K562 (cell line): ENCODE measurements at regions not wholly inside any gene's neighbourhood (a gene's known extent, or its start where the extent isn't known, plus 50 kb on each side); places are given as distances from the start of the nearest gene placed in this dataset.

ENCODE experiments used
- ATAC-seq: fragments of 200-7000 bp; cut with Tn5 transposase; 3 replicates; pipeline ENCODE4 v1.9.1; 2020; ENCODE audit warnings: moderate library complexity
- BruUV-seq: library from RNA; stranded (reverse); fragments of 400-500 nt; replicated peaks from 2 replicates; lab custom pipeline; 2021; lab: Mats Ljungman, UMichigan
- CTCF ChIA-PET: fragments of 300-600 bp; formaldehyde crosslinking; extraction: SDS; loops from one replicate; lab custom pipeline; 2021; ENCODE audit warnings: low intra/inter-chr PET ratio; lab: Yijun Ruan, JAX
- POLR2A ChIA-PET: fragments of 300-600, 350-650 bp; sonication (Branson Sonifier 250); formaldehyde crosslinking; extraction: SDS; loops from one replicate; lab custom pipeline; 2021; ENCODE audit warnings: antibody characterized with exemption, inconsistent platforms; lab: Yijun Ruan, JAX
- DNase-seq, 4 experiments: peaks; one replicate each; pipeline versions ENCODE4 v3.0.0 to v3.0.0-alpha.2; 2011 to 2018; ENCODE audit warnings: low spot score in 3 of 4, mixed read lengths in 3 of 4; ENCODE audit errors: extremely low read depth in 1 of 4
- FAIRE-seq: peaks from 2 replicates; lab custom pipeline; 2011; peaks lifted over from hg19 to GRCh38; lab: Jason Lieb, UNC
- H2AFZ ChIP-seq: 2 replicates; pipeline ENCODE4 v1.6.0; 2011; ENCODE audit warnings: low read depth, low read length, control low read depth, inconsistent platforms
- H3K27ac ChIP-seq: fragments of 200-600 bp; 3 replicates; pipeline ENCODE4 v1.8.0; 2011; ENCODE audit warnings: low read depth, mild to moderate bottlenecking, control low read depth, inconsistent platforms, low read length, moderate library complexity, mixed read lengths; ENCODE audit errors: extremely low read depth
- H3K27me3 ChIP-seq, 2 experiments: fragments of 300-600 bp in 1 of 2; 2 replicates in 1 of 2; 3 replicates in 1 of 2; pipeline versions ENCODE4 v1.6.0 to v1.8.0; 2011; ENCODE audit warnings: inconsistent platforms in 2 of 2, low read length in 2 of 2, mild to moderate bottlenecking in 1 of 2, mixed read lengths in 1 of 2, moderate library complexity in 1 of 2; ENCODE audit not compliant: control insufficient read depth in 2 of 2, insufficient read depth in 2 of 2
- H3K36me3 ChIP-seq: fragments of 300-600 bp; 3 replicates; pipeline ENCODE4 v1.8.0; 2011; ENCODE audit warnings: mild to moderate bottlenecking, low read length, inconsistent platforms; ENCODE audit not compliant: control insufficient read depth, insufficient read depth
- H3K4me1 ChIP-seq, 2 experiments: fragments of 200-600 bp in 1 of 2; replicated peaks in 1 of 2; 2 replicates in 1 of 2; 3 replicates in 1 of 2; pipeline versions ENCODE4 v1.5.1 to v1.8.0; 2011; ENCODE audit warnings: inconsistent platforms in 2 of 2, low read length in 2 of 2, mild to moderate bottlenecking in 1 of 2, mixed read lengths in 1 of 2, moderate library complexity in 1 of 2; ENCODE audit not compliant: control insufficient read depth in 2 of 2, insufficient read depth in 2 of 2
- H3K4me2 ChIP-seq: 2 replicates; pipeline ENCODE4 v1.6.1; 2011; ENCODE audit warnings: low read length, control low read depth, inconsistent platforms, mixed read lengths; ENCODE audit not compliant: insufficient read depth
- H3K4me3 ChIP-seq: fragments of 200-600 bp; sonication (generic), shearing (Covaris generic); 2 replicates; pipeline ENCODE4 v1.5.1; 2016; ENCODE audit warnings: control low read depth, inconsistent platforms
- H3K79me2 ChIP-seq: fragments of 200-600 bp; 3 replicates; pipeline ENCODE4 v1.8.0; 2011; ENCODE audit warnings: low read length, inconsistent platforms; ENCODE audit not compliant: control insufficient read depth, insufficient read depth
- H3K9ac ChIP-seq, 2 experiments: 2 replicates each; pipeline versions ENCODE4 v1.6.0 to v1.6.1; 2011; ENCODE audit warnings: low read depth in 2 of 2, low read length in 2 of 2, control low read depth in 1 of 2, inconsistent platforms in 1 of 2, mild to moderate bottlenecking in 1 of 2, mixed read lengths in 1 of 2; ENCODE audit not compliant: insufficient read depth in 1 of 2
- H3K9me1 ChIP-seq: one replicate; pipeline ENCODE4 v1.6.0; 2011; ENCODE audit warnings: inconsistent platforms, mild to moderate bottlenecking, low read length, moderate library complexity; ENCODE audit not compliant: control insufficient read depth, insufficient read depth
- H3K9me3 ChIP-seq: replicated peaks from 2 replicates; pipeline ENCODE4 v1.5.1; 2011; ENCODE audit warnings: low read depth, low read length, inconsistent platforms; ENCODE audit not compliant: control insufficient read depth, insufficient read depth
- H4K20me1 ChIP-seq: replicated peaks from 2 replicates; pipeline ENCODE4 v1.6.1; 2011; ENCODE audit warnings: low read length, inconsistent platforms, mixed read lengths; ENCODE audit not compliant: control insufficient read depth, insufficient read depth
- CTCF ChIP-seq, 3 experiments: IDR thresholded peaks in 2 of 3; conservative IDR thresholded peaks in 1 of 3; 2 replicates each; pipeline ENCODE4 v1.5.1; 2011 to 2012; ENCODE audit warnings: low read length in 3 of 3, mild to moderate bottlenecking in 3 of 3, control low read depth in 2 of 3, improper control_type of control experiment in 1 of 3, inconsistent platforms in 1 of 3, low read depth in 1 of 3, mixed read lengths in 1 of 3, moderate library complexity in 1 of 3; ENCODE audit not compliant: insufficient read depth in 2 of 3
- POLR2H ChIP-seq: IDR thresholded peaks from 2 replicates; pipeline ENCODE4 v1.6.1; 2016; ENCODE audit warnings: missing genetic modification characterization, low read depth, mild to moderate bottlenecking, control low read depth, missing compliant biosample characterization, moderate library complexity
- PRMT5 ChIP-seq: sonication (generic); formaldehyde crosslinking; IDR thresholded peaks from 2 replicates; pipeline ENCODE4 v1.5.0; 2020; ENCODE audit warnings: missing genetic modification reagents
- PYGO2 ChIP-seq: fragments of 450-650 bp; IDR thresholded peaks from 2 replicates; pipeline ENCODE4 v1.6.1; 2016; ENCODE audit warnings: mild to moderate bottlenecking, missing genetic modification characterization, moderate library complexity, missing compliant biosample characterization
- RAD21 ChIP-seq, 2 experiments: fragments of 250-450 bp in 1 of 2; fragments of 450-650 bp in 1 of 2; sonication (Bioruptor Pico) in 1 of 2; formaldehyde crosslinking in 1 of 2; IDR thresholded peaks in 1 of 2; conservative IDR thresholded peaks in 1 of 2; 2 replicates each; pipeline versions ENCODE4 v1.4.0 to v1.8.0; 2020 to 2022; ENCODE audit warnings: mild to moderate bottlenecking in 2 of 2, moderate library complexity in 1 of 2
- WGBS: fragments of 100-300 bp; shearing (Covaris generic); methylation state at CpG from one replicate; pipeline ENCODE4 v1.1.6; 2016; ENCODE audit warnings: low coverage, mixed read lengths; ENCODE audit not compliant: insufficient coverage; ENCODE audit errors: missing lambda C conversion rate; 5-methylcytosine and 5-hydroxymethylcytosine counted together
- in situ Hi-C: fragments of 300-500 bp; cut with MboI; formaldehyde crosslinking; loops from 4 replicates; pipeline ENCODE4 v1.15.0; 2018; ENCODE audit warnings: inconsistent platforms, mixed read lengths
- intact Hi-C: fragments of 100-400 bp; cut with micrococcal nuclease; formaldehyde crosslinking; loops from 2 replicates; pipeline ENCODE4 v1.14.2; 2022

GRCh38 chr10:3233486-3233990 is 61.0 kb upstream of the PITRM1 start:
- H3K4me3 ChIP-seq = no peak overlapping the region
- H2AFZ ChIP-seq = no peak overlapping the region
- ChIA-PET CTCF (no interaction called here), POLR2A (no interaction called here)
- TF ChIP-seq PYGO2 (tag) = no peak
- no peaks in the 10 kb centered on the region for H3K9me3 ChIP-seq
- DNase-seq (no peak), ATAC-seq (no peak), FAIRE-seq (no peak)
- H3K4me1 ChIP-seq = peaks cover 0 to 3% of the 10 kb centered on the region in 2 experiments; a peak in 1 of 5 replicates
- no peak overlapping the region for H3K4me2 ChIP-seq
- no peaks in the 10 kb centered on the region for H3K79me2 ChIP-seq
- in situ Hi-C loops (no loop called here), intact Hi-C loops (loop anchor here (10.0 kb wide), 1 partner anchor 1421 kb away; no protein-coding TSS in a partner anchor)
- peaks cover 2% of the 10 kb centered on the region for H3K9me1 ChIP-seq
- peaks cover 26 to 59% of the 10 kb centered on the region in 2 experiments for H3K27me3 ChIP-seq
- no peak overlapping the region for H3K9ac ChIP-seq
- BruUV-seq = no TSS peak
- no peak overlapping the region for H3K27ac ChIP-seq
- no peaks in the 10 kb centered on the region for H3K36me3 ChIP-seq
- 0% methylated on average over 5 of the region's 5 CpGs for WGBS
- H4K20me1 ChIP-seq = peaks cover 4% of the 10 kb centered on the region; the same call in 1 of the 2 replicates

- Histone ChIP-seq H3K27me3 (peaks cover 20 to 51% of the 10 kb centered on the region in 2 experiments), H3K79me2 (no peaks in the 10 kb centered on the region), H3K36me3 (no peaks in the 10 kb centered on the region), H3K9me3 (no peaks in the 10 kb centered on the region), H3K4me3 (no peak overlapping the region), H2AFZ (no peak overlapping the region), H3K9ac (no peak overlapping the region), H3K27ac (no peak overlapping the region), H4K20me1 (peaks cover 4% of the 10 kb centered on the region; the same call in 1 of the 2 replicates), H3K4me1 (peaks cover 0 to 3% of the 10 kb centered on the region in 2 experiments; a peak in 1 of 5 replicates), H3K9me1 (peaks cover 4% of the 10 kb centered on the region), H3K4me2 (no peak overlapping the region)
- ATAC-seq (no peak), FAIRE-seq (no peak), DNase-seq (no peak)
- POLR2A ChIA-PET = interaction anchor here (0.5 kb wide), 1 partner anchor 895 kb away, joined by 3 read pairs; no protein-coding TSS in a partner anchor
- WGBS = under 1% methylated on average over 12 of the region's 12 CpGs
- in situ Hi-C loops (no loop called here), intact Hi-C loops (loop anchor here (10.0 kb wide), 1 partner anchor 1423 kb away; no protein-coding TSS in a partner anchor)
- BruUV-seq = no TSS peak
- CTCF ChIA-PET = interaction anchor here (1.2 kb wide), 1 partner anchor 1424 kb away, joined by 3 read pairs; no protein-coding TSS in a partner anchor
- no peak for TF ChIP-seq PRMT5 (CRISPR knock-in tag)
- peak in 1 of 2 experiments; percentile 22; a peak in 1 of 4 replicates for TF ChIP-seq RAD21 (CRISPR knock-in tag; conservative IDR thresholded peaks at IDR 0.05 in 1 of 2, IDR thresholded peaks at IDR 0.05 in 1 of 2)
- TF ChIP-seq POLR2H (tag) = no peak
- peak in 1 of 3 experiments; percentile 13; a peak in 1 of 6 replicates for TF ChIP-seq CTCF (IDR thresholded peaks at IDR 0.05 in 2 of 3, conservative IDR thresholded peaks at IDR 0.05 in 1 of 3; ENCODE audit: insufficient read depth in 2 of 3, low read depth in 1 of 3, low read length in 3 of 3)
Measured at GRCh38 chr10:3231951-3232730, 59.6 kb upstream of the PITRM1 start.
